ENCODE measurements at regions not wholly inside any gene's neighbourhood (a gene's known extent, or its start where the extent isn't known, plus 50 kb on each side); places are given as distances from the start of the nearest gene placed in this dataset.
"Not testable (repeated sequence)": the region's sequence is repeated elsewhere in the genome, so short reads cannot be mapped to it uniquely, and the experiment has no call there.

DNA sequence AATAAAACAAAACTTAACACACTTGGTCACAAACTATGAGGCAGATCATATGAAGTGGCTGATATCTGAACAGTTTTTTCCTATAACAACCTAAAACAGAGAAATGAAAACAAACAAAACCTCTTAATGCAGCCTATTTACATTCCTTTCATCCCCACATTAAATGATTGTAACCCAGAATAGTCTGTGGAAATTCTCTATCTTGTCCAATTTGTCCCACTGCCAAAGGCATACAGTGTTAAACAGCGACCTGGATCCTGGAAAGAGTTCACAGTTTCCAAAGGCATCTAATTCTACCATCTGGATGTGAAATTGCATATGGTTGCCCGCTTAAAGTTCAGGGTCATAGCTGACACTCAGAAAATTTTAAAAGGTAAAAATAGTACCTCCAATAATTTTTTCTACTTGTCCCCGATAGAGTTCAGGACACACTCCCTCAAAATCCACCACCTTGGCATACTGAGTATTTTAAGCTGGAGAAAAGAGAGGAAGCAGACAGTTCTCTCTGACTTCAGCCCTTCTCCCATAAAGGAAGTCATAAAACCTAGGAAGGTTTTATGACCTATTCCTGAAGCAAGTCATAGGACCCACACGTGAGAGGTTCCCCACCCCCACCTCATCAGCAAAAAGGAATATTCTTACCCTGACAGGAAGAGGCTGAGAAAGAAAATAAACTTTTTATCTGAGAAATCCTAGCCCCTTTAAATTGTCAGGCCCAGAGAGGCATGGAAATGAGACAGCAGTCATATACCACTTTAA, 270.2 kb downstream of the PAPSS1 start:
- Histone ChIP-seq H3K9me3 (ENCODE audit: control insufficient read depth, low read length) (no peaks in the 10 kb centered on the region), H3K9ac (no peak overlapping the region), H2AFZ (no peak overlapping the region), H3K4me2 (ENCODE audit: low read length) (no peak overlapping the region), H3K4me1 (no peaks in the 10 kb centered on the region), H3K27me3 (ENCODE audit: control insufficient read depth, insufficient read depth, low read length) (no peaks in the 10 kb centered on the region), H3K79me2 (no peaks in the 10 kb centered on the region), H3K27ac (no peak overlapping the region), H3K4me3 (ENCODE audit: low read depth, low read length) (no peak overlapping the region), H3K36me3 (ENCODE audit: control insufficient read depth, insufficient read depth, low read length) (no peaks in the 10 kb centered on the region)
- TF ChIP-seq, protein P1, sequence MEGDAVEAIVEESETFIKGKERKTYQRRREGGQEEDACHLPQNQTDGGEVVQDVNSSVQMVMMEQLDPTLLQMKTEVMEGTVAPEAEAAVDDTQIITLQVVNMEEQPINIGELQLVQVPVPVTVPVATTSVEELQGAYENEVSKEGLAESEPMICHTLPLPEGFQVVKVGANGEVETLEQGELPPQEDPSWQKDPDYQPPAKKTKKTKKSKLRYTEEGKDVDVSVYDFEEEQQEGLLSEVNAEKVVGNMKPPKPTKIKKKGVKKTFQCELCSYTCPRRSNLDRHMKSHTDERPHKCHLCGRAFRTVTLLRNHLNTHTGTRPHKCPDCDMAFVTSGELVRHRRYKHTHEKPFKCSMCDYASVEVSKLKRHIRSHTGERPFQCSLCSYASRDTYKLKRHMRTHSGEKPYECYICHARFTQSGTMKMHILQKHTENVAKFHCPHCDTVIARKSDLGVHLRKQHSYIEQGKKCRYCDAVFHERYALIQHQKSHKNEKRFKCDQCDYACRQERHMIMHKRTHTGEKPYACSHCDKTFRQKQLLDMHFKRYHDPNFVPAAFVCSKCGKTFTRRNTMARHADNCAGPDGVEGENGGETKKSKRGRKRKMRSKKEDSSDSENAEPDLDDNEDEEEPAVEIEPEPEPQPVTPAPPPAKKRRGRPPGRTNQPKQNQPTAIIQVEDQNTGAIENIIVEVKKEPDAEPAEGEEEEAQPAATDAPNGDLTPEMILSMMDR (IDR thresholded peaks at IDR 0.05), result no peak

- no peaks in the 10 kb centered on the region for H3K9me3 ChIP-seq (ENCODE audit: control insufficient read depth, low read length)
- no peaks in the 10 kb centered on the region for H3K79me2 ChIP-seq
- no peak overlapping the region for H3K4me2 ChIP-seq (ENCODE audit: low read length)
- H2AFZ ChIP-seq, result no peak overlapping the region
- no peak overlapping the region for H3K4me3 ChIP-seq (ENCODE audit: low read depth, low read length)
- H3K4me1 ChIP-seq, result no peaks in the 10 kb centered on the region
- no peaks in the 10 kb centered on the region for H3K36me3 ChIP-seq (ENCODE audit: control insufficient read depth, insufficient read depth, low read length)
- H3K9ac ChIP-seq, result no peak overlapping the region
- no peaks in the 10 kb centered on the region for H3K27me3 ChIP-seq (ENCODE audit: control insufficient read depth, insufficient read depth, low read length)
- no peak overlapping the region for H3K27ac ChIP-seq
- TF ChIP-seq, protein P1 (IDR thresholded peaks at IDR 0.05), result no peak
These were observed 277.4 kb downstream of the PAPSS1 start for GRCh38 chr4:107442538-107443111.

DNA sequence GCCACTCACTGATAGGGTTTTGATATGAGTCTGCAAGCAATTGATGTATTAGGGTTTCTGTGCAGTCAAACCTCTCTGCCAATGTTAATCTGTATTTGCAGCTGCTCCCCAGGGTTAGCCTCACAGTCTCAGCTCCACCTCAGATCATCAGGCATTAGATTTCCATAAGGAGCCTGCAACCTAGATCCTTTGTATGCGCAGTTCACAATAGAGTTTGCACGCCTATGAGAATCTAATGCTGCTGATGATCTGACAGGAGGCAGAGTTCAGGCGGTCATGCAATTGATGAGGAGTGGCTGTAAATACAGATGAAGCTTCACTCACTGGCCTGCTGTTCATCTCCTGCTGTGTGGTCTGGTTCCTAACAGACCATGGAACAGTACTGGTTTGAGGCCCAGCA, 280.6 kb downstream of the PAPSS1 start:
- H3K9ac ChIP-seq, result no peak overlapping the region
- no peak overlapping the region for H3K27ac ChIP-seq
- H3K36me3 ChIP-seq (ENCODE audit: control insufficient read depth, insufficient read depth, low read length), result no peaks in the 10 kb centered on the region
- H3K9me3 ChIP-seq (ENCODE audit: control insufficient read depth, low read length), result no peaks in the 10 kb centered on the region
- H3K4me2 ChIP-seq (ENCODE audit: low read length), result no peak overlapping the region
- H3K79me2 ChIP-seq, result no peaks in the 10 kb centered on the region
- no peak overlapping the region for H2AFZ ChIP-seq
- no peaks in the 10 kb centered on the region for H3K4me1 ChIP-seq
- TF ChIP-seq, protein P1 (IDR thresholded peaks at IDR 0.05), result no peak
- no peak overlapping the region for H3K4me3 ChIP-seq (ENCODE audit: low read depth, low read length)
- H3K27me3 ChIP-seq (ENCODE audit: control insufficient read depth, insufficient read depth, low read length), result no peaks in the 10 kb centered on the region

DNA sequence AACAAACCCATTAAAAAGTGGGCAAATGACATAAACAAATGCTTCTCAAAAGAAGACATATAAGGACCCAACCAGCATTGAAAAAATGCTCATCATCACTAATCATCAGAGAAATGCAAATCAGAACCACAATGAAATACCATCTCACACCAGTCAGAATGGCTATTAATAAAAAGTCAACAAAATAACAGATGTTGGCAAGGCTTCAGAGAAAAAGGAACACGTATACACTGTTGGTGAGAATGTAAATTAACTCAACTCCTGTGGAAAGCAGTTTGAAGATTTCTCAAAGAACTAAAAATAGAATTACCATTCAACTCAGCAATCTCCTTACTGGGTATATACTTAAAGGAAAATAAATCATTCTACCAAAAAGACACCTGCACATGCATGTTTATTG, 283.6 kb downstream of the PAPSS1 start:
- H3K9me3 ChIP-seq (ENCODE audit: control insufficient read depth, low read length); H2AFZ ChIP-seq; H3K4me3 ChIP-seq (ENCODE audit: low read depth, low read length); H3K9ac ChIP-seq; H3K4me2 ChIP-seq (ENCODE audit: low read length); H3K27me3 ChIP-seq (ENCODE audit: control insufficient read depth, insufficient read depth, low read length); H3K27ac ChIP-seq; H3K79me2 ChIP-seq; H3K4me1 ChIP-seq; H3K36me3 ChIP-seq (ENCODE audit: control insufficient read depth, insufficient read depth, low read length): not testable (repeated sequence)

DNA sequence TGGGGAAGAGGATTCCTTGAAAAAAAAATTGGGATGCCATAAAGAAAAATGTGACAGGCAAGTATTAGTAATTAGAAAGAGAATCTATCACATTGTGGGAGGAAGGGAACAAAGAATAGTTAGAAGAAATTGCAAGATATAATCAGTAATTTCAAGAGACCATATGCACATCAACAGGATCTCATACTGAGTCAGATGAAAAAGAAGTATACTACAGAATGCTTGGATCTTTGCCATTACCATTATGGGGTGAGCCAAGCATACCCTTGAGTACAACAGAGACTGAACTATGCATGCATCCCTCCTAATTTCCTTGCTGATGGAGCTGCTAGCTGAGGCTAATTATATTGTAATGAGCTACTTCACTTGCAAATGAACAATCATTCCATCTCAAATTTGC, 287.6 kb downstream of the PAPSS1 start:
- Histone ChIP-seq H3K4me3 (ENCODE audit: low read depth, low read length) (no peak overlapping the region), H3K27ac (no peak overlapping the region), H3K79me2 (no peaks in the 10 kb centered on the region), H3K9ac (no peak overlapping the region), H3K36me3 (ENCODE audit: control insufficient read depth, insufficient read depth, low read length) (no peaks in the 10 kb centered on the region), H3K4me2 (ENCODE audit: low read length) (no peak overlapping the region), H3K4me1 (no peaks in the 10 kb centered on the region), H3K27me3 (ENCODE audit: control insufficient read depth, insufficient read depth, low read length) (no peaks in the 10 kb centered on the region), H3K9me3 (ENCODE audit: control insufficient read depth, low read length) (no peaks in the 10 kb centered on the region), H2AFZ (no peak overlapping the region)
- TF ChIP-seq, protein P1 (IDR thresholded peaks at IDR 0.05), result no peak

All from parathyroid adenoma (tissue), 2 donors.